Right atrium auricular region (tissue), 2 donors: ENCODE measurements at regions not wholly inside any gene's neighbourhood (a gene's known extent, or its start where the extent isn't known, plus 50 kb on each side); places are given as distances from the start of the nearest gene placed in this dataset.

Source experiments
- DNase-seq: peaks from one replicate; pipeline ENCODE4 v3.0.0-alpha.2; 2019; ENCODE audit warnings: low spot score
- H3K27ac ChIP-seq, 2 donors: fragments of 200-600 bp; sonication (generic); 1 replicate in 1 of 2; 2 replicates in 1 of 2; pipeline ENCODE4 v1.5.1; 2016 to 2019
- H3K27me3 ChIP-seq, 2 donors: fragments of 200-600 bp; sonication (generic); one replicate each; pipeline versions ENCODE4 v1.5.1 to v1.6.0; 2017 to 2019
- H3K36me3 ChIP-seq: fragments of 200-600 bp; sonication (generic); one replicate; pipeline ENCODE4 v1.5.1; 2016
- H3K4me1 ChIP-seq, 2 donors: fragments of 200-600 bp; sonication (generic); one replicate each; pipeline versions ENCODE4 v1.5.1 to v1.6.0; 2017 to 2019
- H3K4me3 ChIP-seq, 2 donors: fragments of 200-600 bp; sonication (generic); 1 replicate in 1 of 2; 2 replicates in 1 of 2; pipeline ENCODE4 v1.5.1; 2017 to 2019; ENCODE audit warnings: mild to moderate bottlenecking in 1 of 2, moderate library complexity in 1 of 2
- H3K9me3 ChIP-seq, 2 donors: fragments of 200-600 bp; sonication (generic); one replicate each; pipeline ENCODE4 v1.5.1; 2019
- CTCF ChIP-seq, 2 donors: fragments of 200-600 bp; sonication (generic); IDR thresholded peaks; one replicate each; pipeline ENCODE4 v1.5.1; 2019; ENCODE audit warnings: antibody characterized with exemption in 2 of 2

GRCh38 chr20:50277460-50278376, 87.1 kb downstream of the CEBPB start:
- TF ChIP-seq CTCF (IDR thresholded peaks at IDR 0.05): no peak
- Histone ChIP-seq H3K4me1 (peaks cover 0 to 34% of the 10 kb centered on the region in 2 donors), H3K4me3 (no peak overlapping the region), H3K27ac (peak overlapping the region; percentile 77 to 79), H3K27me3 (no peaks in the 10 kb centered on the region), H3K36me3 (no peaks in the 10 kb centered on the region), H3K9me3 (no peaks in the 10 kb centered on the region)
- DNase-seq: no peak

- Histone ChIP-seq H3K36me3 (no peaks in the 10 kb centered on the region), H3K27ac (peak overlapping the region; percentile 77 to 79), H3K4me1 (peaks cover 0 to 40% of the 10 kb centered on the region in 2 donors), H3K27me3 (no peaks in the 10 kb centered on the region), H3K9me3 (no peaks in the 10 kb centered on the region), H3K4me3 (no peak overlapping the region)
- no peak for TF ChIP-seq CTCF (IDR thresholded peaks at IDR 0.05)
- DNase-seq: no peak
Measured at GRCh38 chr20:50278377-50278683, 87.7 kb downstream of the CEBPB start.

- Histone ChIP-seq H3K4me3 (no peak overlapping the region), H3K36me3 (no peaks in the 10 kb centered on the region), H3K27ac (peak overlapping the region; percentile 77 to 79), H3K9me3 (no peaks in the 10 kb centered on the region), H3K4me1 (peaks cover 0 to 44% of the 10 kb centered on the region in 2 donors), H3K27me3 (no peaks in the 10 kb centered on the region)
- DNase-seq: peak; percentile 90
- peak; percentile 14 to 48 for TF ChIP-seq CTCF (IDR thresholded peaks at IDR 0.05)
Measured at GRCh38 chr20:50278684-50279531, 88.3 kb downstream of the CEBPB start.

- H3K4me1 ChIP-seq: peaks cover 0 to 53% of the 10 kb centered on the region in 2 donors
Measured at GRCh38 chr20:50279988-50280850, 89.6 kb downstream of the CEBPB start.

More at GRCh38 chr20:50279988-50280850, 89.6 kb downstream of the CEBPB start:
- no peak for TF ChIP-seq CTCF (IDR thresholded peaks at IDR 0.05)
- H3K4me3 ChIP-seq: no peak overlapping the region
- no peaks in the 10 kb centered on the region for H3K36me3 ChIP-seq
- no peaks in the 10 kb centered on the region for H3K27me3 ChIP-seq
- no peak for DNase-seq
- H3K9me3 ChIP-seq: no peaks in the 10 kb centered on the region
- peak overlapping the region; percentile 11 to 26 for H3K27ac ChIP-seq
